ENCODE measurements at regions not wholly inside any gene's neighbourhood (a gene's known extent, or its start where the extent isn't known, plus 50 kb on each side); places are given as distances from the start of the nearest gene placed in this dataset.
"Not testable (repeated sequence)": the region's sequence is repeated elsewhere in the genome, so short reads cannot be mapped to it uniquely, and the experiment has no call there.

- no peak overlapping the region for H3K27ac ChIP-seq
- TF ChIP-seq POLR2AphosphoS5 (IDR thresholded peaks at IDR 0.05) (no peak), POLR2A (IDR thresholded peaks at IDR 0.05) (no peak), EP300 (IDR thresholded peaks at IDR 0.05) (no peak), CTCF (IDR thresholded peaks at IDR 0.05) (no peak)
- no peak for DNase-seq
- no peaks in the 10 kb centered on the region for H3K36me3 ChIP-seq
- 64 to 70% methylated on average over 5 of the region's 5 CpGs for WGBS, 2 donors
- no peaks in the 10 kb centered on the region for H3K9me3 ChIP-seq
- H3K4me3 ChIP-seq = no peak overlapping the region
- no peak for ATAC-seq (ENCODE audit: low FRiP score in 2 of 2)
- H3K4me1 ChIP-seq = no peaks in the 10 kb centered on the region
- H3K27me3 ChIP-seq = no peaks in the 10 kb centered on the region
Observed at GRCh38 chr3:71926616-71927015, 141.7 kb upstream of the PROK2 start.

- Histone ChIP-seq H3K36me3 (no peaks in the 10 kb centered on the region), H3K27ac (no peak overlapping the region), H3K4me1 (no peaks in the 10 kb centered on the region), H3K27me3 (no peaks in the 10 kb centered on the region), H3K9me3 (no peaks in the 10 kb centered on the region), H3K4me3 (no peak overlapping the region)
- no peak for ATAC-seq (ENCODE audit: low FRiP score in 2 of 2)
- peak in 1 of 2 donors; percentile 46 for DNase-seq
- TF ChIP-seq POLR2AphosphoS5 (IDR thresholded peaks at IDR 0.05) (no peak), POLR2A (IDR thresholded peaks at IDR 0.05) (no peak), CTCF (IDR thresholded peaks at IDR 0.05) (peak in 4 of 6 experiments; percentile 16 to 48 (median 36)), EP300 (IDR thresholded peaks at IDR 0.05) (no peak)
- WGBS, 2 donors = 23 to 29% methylated on average over 2 of the region's 2 CpGs
Observed at GRCh38 chr3:71926262-71926600, 141.3 kb upstream of the PROK2 start.

GRCh38 chr3:71925511-71926261, 140.7 kb upstream of the PROK2 start:
- not testable (repeated sequence) for H3K36me3 ChIP-seq; H3K4me3 ChIP-seq; H3K4me1 ChIP-seq; DNase-seq; H3K9me3 ChIP-seq; ATAC-seq (ENCODE audit: low FRiP score in 2 of 2); H3K27ac ChIP-seq; H3K27me3 ChIP-seq
- WGBS, 2 donors = 82 to 86% methylated on average over 13 of the region's 13 CpGs

- 78 to 92% methylated on average over 2 of the region's 2 CpGs for WGBS, 2 donors
- TF ChIP-seq POLR2AphosphoS5 (IDR thresholded peaks at IDR 0.05) (no peak), POLR2A (IDR thresholded peaks at IDR 0.05) (no peak), CTCF (IDR thresholded peaks at IDR 0.05) (no peak), EP300 (IDR thresholded peaks at IDR 0.05) (no peak)
- Histone ChIP-seq H3K4me1 (no peaks in the 10 kb centered on the region), H3K36me3 (no peaks in the 10 kb centered on the region), H3K9me3 (no peaks in the 10 kb centered on the region), H3K4me3 (no peak overlapping the region), H3K27me3 (no peaks in the 10 kb centered on the region), H3K27ac (no peak overlapping the region)
- DNase-seq = no peak
- no peak for ATAC-seq (ENCODE audit: low FRiP score in 2 of 2)
Observed at GRCh38 chr3:71924721-71925120, 139.8 kb upstream of the PROK2 start.

GRCh38 chr3:71921036-71921435, 136.1 kb upstream of the PROK2 start:
- Histone ChIP-seq H3K27me3 (no peaks in the 10 kb centered on the region), H3K27ac (no peak overlapping the region), H3K9me3 (no peaks in the 10 kb centered on the region), H3K4me3 (no peak overlapping the region), H3K36me3 (no peaks in the 10 kb centered on the region), H3K4me1 (no peaks in the 10 kb centered on the region)
- DNase-seq = no peak
- TF ChIP-seq EP300 (IDR thresholded peaks at IDR 0.05) (no peak), CTCF (IDR thresholded peaks at IDR 0.05) (no peak), POLR2AphosphoS5 (IDR thresholded peaks at IDR 0.05) (no peak), POLR2A (IDR thresholded peaks at IDR 0.05) (no peak)
- ATAC-seq (ENCODE audit: low FRiP score in 2 of 2) = no peak
- WGBS, 2 donors = 93 to 96% methylated on average over 1 of the region's 1 CpG
